ENCODE measurements at regions not wholly inside any gene's neighbourhood (a gene's known extent, or its start where the extent isn't known, plus 50 kb on each side); places are given as distances from the start of the nearest gene placed in this dataset.

DNA sequence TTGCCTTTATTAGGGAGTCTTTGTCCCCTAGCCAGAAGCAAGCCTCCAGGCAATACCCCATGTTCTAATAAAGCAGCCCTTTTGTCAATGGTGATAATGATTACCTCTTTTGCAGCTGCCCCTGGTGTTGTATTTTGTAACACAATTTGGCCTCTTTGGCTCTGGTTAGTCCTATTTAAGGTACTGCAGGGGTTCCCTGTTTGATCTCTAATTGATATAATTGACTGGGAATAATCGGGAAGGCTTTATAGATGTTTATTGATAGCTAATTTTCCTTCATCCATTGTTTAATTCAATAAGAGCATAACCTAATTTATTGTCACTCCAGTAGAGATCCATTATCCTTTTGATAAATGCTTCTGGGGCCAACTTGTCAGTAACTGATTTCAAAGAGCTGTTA lies 537.2 kb downstream of the PKHD1 start:
- no peaks in the 10 kb centered on the region for H3K36me3 Mint-ChIP-seq
- H3K4me3 Mint-ChIP-seq, result no peak overlapping the region
- ATAC-seq, result no peak

DNA sequence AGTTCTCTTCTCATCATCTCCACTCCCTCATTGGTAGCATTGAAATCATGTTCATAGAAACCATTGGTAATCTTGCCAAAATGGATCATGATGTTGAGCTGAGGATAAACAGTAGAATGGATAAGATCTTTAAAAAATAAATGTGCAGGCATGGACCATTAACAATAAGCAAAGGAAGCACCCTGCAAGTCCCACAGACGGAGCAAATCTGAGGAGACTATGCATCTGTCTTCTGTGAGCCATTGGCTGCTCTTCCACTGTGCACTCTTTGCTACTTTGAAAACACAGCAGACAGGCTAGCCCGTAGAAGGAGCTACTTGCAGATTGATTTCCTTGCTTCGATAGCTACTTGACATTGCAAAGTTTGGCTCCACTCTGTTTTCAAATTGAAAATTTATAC lies 535.0 kb downstream of the PKHD1 start:
- DNase-seq (ENCODE audit: low spot score in 2 of 2) (no peak), ATAC-seq (no peak)
- Mint-ChIP-seq H3K36me3 (no peaks in the 10 kb centered on the region), H3K9me3 (peaks cover 9% of the 10 kb centered on the region), H3K4me3 (no peak overlapping the region), H3K4me1 (no peaks in the 10 kb centered on the region), H3K27ac (no peak overlapping the region)

More for the DNA sequence above, 537.2 kb downstream of the PKHD1 start:
- no peak for DNase-seq (ENCODE audit: low spot score in 2 of 2)
- Mint-ChIP-seq H3K4me1 (no peaks in the 10 kb centered on the region), H3K9me3 (peaks cover 5% of the 10 kb centered on the region), H3K27ac (no peak overlapping the region)

DNA sequence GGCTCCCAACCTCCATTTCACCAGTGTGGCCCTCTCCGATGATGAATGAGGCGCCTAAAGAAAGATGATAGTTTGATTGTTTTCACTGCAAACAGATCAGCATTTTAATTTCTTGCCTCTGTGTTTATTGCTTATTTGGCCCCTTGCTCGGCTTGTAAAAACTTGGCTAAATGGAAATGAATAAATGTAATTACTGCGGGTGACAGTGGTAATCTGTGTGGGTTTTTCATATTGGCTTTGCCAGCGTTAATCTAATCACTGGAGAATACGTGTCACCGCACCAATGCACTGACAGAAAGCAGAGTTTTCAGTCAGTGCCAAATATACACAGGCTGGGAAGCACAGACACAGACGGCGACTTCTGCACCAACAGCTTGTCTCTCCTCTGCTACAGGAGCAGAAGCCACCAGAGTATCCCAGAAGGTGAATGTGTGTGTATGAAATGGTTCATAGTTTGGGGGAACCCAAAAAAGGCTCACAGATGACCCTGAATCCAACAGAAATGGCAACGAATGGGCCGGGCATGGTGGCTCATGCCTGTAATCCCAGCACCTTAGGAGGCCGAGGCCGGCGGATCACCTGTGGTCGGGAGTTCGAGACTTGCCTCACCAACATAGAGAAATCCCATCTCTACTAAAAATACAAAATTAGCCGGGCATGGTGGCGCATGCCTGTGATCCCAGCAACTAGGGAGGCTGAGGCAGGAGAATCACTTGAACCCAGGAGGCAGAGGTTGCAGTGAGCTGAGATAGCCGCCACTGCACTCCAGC lies 534.0 kb downstream of the PKHD1 start:
- Mint-ChIP-seq H3K4me3 (no peak overlapping the region), H3K27ac (no peak overlapping the region), H3K4me1 (no peaks in the 10 kb centered on the region), H3K9me3 (peaks cover 9% of the 10 kb centered on the region), H3K36me3 (no peaks in the 10 kb centered on the region)
- DNase-seq (ENCODE audit: low spot score in 2 of 2), result no peak
- no peak for ATAC-seq

DNA sequence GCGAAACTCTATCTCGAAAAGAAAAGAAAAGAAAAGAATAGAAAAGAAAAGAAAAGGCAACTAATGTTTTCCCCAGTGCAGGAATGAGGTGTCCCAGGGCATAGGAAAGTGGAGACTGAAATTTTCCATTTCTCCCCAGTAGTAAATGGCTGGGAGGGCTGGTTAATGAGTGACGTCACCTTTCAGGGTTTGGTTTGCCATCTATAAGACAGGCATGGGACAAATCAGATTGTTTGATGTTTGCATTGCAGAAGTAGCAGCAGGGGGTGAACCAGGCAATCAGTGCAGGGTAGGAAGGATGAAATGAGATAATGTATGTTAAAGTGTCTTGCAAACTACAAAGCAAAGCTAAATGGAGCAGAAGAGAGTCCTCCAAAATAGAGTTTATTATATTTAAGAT lies 533.4 kb downstream of the PKHD1 start:
- Mint-ChIP-seq H3K4me3 (no peak overlapping the region), H3K4me1 (no peaks in the 10 kb centered on the region), H3K36me3 (no peaks in the 10 kb centered on the region), H3K9me3 (peaks cover 7% of the 10 kb centered on the region), H3K27ac (no peak overlapping the region)
- DNase-seq (ENCODE audit: low spot score in 2 of 2), result no peak
- ATAC-seq, result no peak

DNA sequence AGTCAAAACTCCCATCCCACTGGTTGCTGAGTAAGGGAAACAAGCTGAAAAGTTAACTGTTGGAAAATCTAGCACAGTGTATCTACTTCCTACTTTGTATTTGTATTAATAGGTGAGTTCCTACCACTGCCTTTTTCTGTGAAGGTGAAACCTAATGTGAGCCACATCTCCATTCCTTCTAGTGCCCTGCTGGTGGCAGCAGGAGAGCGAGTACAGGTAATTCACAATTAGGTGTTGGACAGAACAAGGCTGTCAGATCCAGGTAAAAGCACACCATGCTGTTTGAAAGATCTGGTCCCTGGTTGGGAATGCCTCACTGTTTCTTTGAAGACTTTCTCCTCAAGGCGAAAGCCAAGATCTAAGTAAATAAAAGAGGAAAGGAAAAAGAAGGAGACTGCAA lies 528.4 kb downstream of the PKHD1 start:
- ATAC-seq (no peak), DNase-seq (ENCODE audit: low spot score in 2 of 2) (no peak)
- H3K27ac Mint-ChIP-seq, result no peak overlapping the region
- H3K4me3 Mint-ChIP-seq, result no peak overlapping the region
- H3K36me3 Mint-ChIP-seq, result no peaks in the 10 kb centered on the region
- H3K9me3 Mint-ChIP-seq, result peaks cover 7% of the 10 kb centered on the region
- H3K4me1 Mint-ChIP-seq, result no peaks in the 10 kb centered on the region

- no peak overlapping the region for H3K4me3 Mint-ChIP-seq
- ATAC-seq (no peak), DNase-seq (ENCODE audit: low spot score in 2 of 2) (no peak)
- H3K27ac Mint-ChIP-seq, result no peak overlapping the region
- H3K36me3 Mint-ChIP-seq, result no peaks in the 10 kb centered on the region
- H3K9me3 Mint-ChIP-seq, result peaks cover 3% of the 10 kb centered on the region
- no peaks in the 10 kb centered on the region for H3K4me1 Mint-ChIP-seq
These were observed 525.2 kb downstream of the PKHD1 start for GRCh38 chr6:51562198-51562597.

All from stimulated activated effector memory CD8-positive, alpha-beta T cell treated with anti-CD3 and anti-CD28 coated beads, Interleukin-12 subunit alpha, Interleukin-12 subunit beta, amount 100 ng/mL, for 72 hours (primary cell).